CD4-positive, CD25-positive, alpha-beta regulatory T cell (primary cell): ENCODE measurements at regions not wholly inside any gene's neighbourhood (a gene's known extent, or its start where the extent isn't known, plus 50 kb on each side); places are given as distances from the start of the nearest gene placed in this dataset.

ENCODE experiments used
- ATAC-seq, 2 donors: fragments of 150-1000 bp; cut with Tn5 transposase; one replicate each; pipeline ENCODE4 v1.10.0; 2021; ENCODE audit warnings: low read depth in 2 of 2, moderate number of reproducible peaks in 2 of 2, moderate library complexity in 1 of 2
- DNase-seq, 3 donors: peaks; one replicate each; pipeline versions ENCODE4 v3.0.0 to v3.0.0-alpha.2; 2012 to 2022; ENCODE audit warnings: mixed read lengths in 1 of 3
- H3K27ac ChIP-seq: one replicate; pipeline ENCODE4 v1.7.0; 2013; ENCODE audit warnings: mild to moderate bottlenecking, low read length; ENCODE audit not compliant: insufficient read depth, poor library complexity, severe bottlenecking
- H3K27me3 ChIP-seq: one replicate; pipeline ENCODE4 v1.7.0; 2013; ENCODE audit warnings: low read length; ENCODE audit not compliant: control insufficient read depth, insufficient read depth
- H3K36me3 ChIP-seq: one replicate; pipeline ENCODE4 v1.7.0; 2013; ENCODE audit warnings: mild to moderate bottlenecking, low read length, moderate library complexity; ENCODE audit not compliant: control insufficient read depth, insufficient read depth
- H3K4me1 ChIP-seq: 2 replicates; pipeline ENCODE4 v1.7.0; 2013; ENCODE audit warnings: mild to moderate bottlenecking, low read length; ENCODE audit not compliant: insufficient read depth, control insufficient read depth, poor library complexity, severe bottlenecking
- H3K4me3 ChIP-seq: one replicate; pipeline ENCODE4 v1.7.0; 2013; ENCODE audit warnings: low read depth, mild to moderate bottlenecking, low read length, moderate library complexity
- H3K9me3 ChIP-seq, 2 experiments: 1 replicate in 1 of 2; 2 replicates in 1 of 2; pipeline ENCODE4 v1.7.0; 2013; ENCODE audit warnings: low read length in 2 of 2, mild to moderate bottlenecking in 1 of 2, moderate library complexity in 1 of 2; ENCODE audit not compliant: control insufficient read depth in 2 of 2
- H3K27ac Mint-ChIP-seq, 3 donors: one replicate each; pipeline ENCODE4 v1.8.0; 2020 to 2022; ENCODE audit warnings: mild to moderate bottlenecking in 3 of 3, mixed read lengths in 3 of 3, moderate library complexity in 2 of 3
- H3K27me3 Mint-ChIP-seq: one replicate; pipeline ENCODE4 v1.8.0; 2022; ENCODE audit warnings: mild to moderate bottlenecking, mixed read lengths
- H3K36me3 Mint-ChIP-seq: one replicate; pipeline ENCODE4 v1.8.0; 2020; ENCODE audit warnings: mixed read lengths
- H3K4me1 Mint-ChIP-seq, 4 donors: one replicate each; pipeline ENCODE4 v1.8.0; 2020 to 2022; ENCODE audit warnings: mixed read lengths in 4 of 4, mild to moderate bottlenecking in 1 of 4
- H3K4me3 Mint-ChIP-seq, 4 donors: one replicate each; pipeline ENCODE4 v1.8.0; 2020 to 2022; ENCODE audit warnings: mild to moderate bottlenecking in 4 of 4, mixed read lengths in 4 of 4, moderate library complexity in 3 of 4
- H3K9me3 Mint-ChIP-seq, 7 donors: one replicate each; pipeline ENCODE4 v1.8.0; 2020 to 2022; ENCODE audit warnings: mixed read lengths in 7 of 7, mild to moderate bottlenecking in 3 of 7, moderate library complexity in 2 of 7

DNA sequence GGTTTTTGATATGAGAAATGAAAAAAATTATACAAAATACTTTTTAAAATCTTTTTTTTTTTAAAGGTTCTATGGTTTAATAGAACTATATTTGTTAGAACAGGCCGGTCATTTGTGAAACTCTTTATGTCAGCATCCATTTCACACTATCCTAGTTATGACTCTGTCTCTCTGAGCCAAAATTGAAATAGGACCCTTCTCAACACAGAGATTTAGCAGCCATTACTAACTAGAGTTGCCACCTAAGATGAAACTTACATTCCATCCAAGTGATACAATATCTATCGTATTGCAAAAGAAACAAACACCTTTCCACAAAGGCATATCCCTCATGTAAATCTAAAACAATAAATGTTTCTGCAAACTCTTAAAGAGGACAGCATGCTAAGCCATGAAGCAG is 249.8 kb downstream of the CDH11 start:
- no peak overlapping the region for H3K4me3 ChIP-seq
- H3K4me3 Mint-ChIP-seq: no peak overlapping the region
- H3K27me3 ChIP-seq: no peaks in the 10 kb centered on the region
- no peaks in the 10 kb centered on the region for H3K4me1 Mint-ChIP-seq
- DNase-seq (no peak), ATAC-seq (no peak)
- H3K27me3 Mint-ChIP-seq: no peaks in the 10 kb centered on the region
- H3K27ac Mint-ChIP-seq: no peak overlapping the region
- H3K4me1 ChIP-seq: no peaks in the 10 kb centered on the region
- peaks cover 3 to 22% (median 6%) of the 10 kb centered on the region in 7 donors for H3K9me3 Mint-ChIP-seq
- H3K27ac ChIP-seq: no peak overlapping the region
- H3K36me3 ChIP-seq: no peaks in the 10 kb centered on the region
- no peaks in the 10 kb centered on the region for H3K9me3 ChIP-seq
- H3K36me3 Mint-ChIP-seq: no peaks in the 10 kb centered on the region

DNA sequence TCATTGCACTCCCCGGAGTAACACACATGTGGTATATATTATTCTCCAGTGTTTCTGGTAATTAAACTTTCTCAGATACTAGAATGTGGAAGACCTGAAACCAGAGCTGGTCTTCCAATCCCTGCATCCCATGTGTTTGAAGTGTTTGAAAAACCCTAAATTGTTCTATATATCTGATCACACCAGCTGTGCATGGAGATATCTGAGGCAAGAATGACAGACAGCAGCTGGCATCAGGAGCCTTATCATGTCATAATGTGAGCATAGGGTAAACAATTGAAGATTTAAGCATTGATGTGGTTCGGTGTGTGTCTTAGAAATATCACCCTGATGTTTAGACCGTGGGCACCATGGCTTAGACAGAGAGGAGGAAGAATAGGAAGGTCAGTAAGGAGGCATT is 251.0 kb downstream of the CDH11 start:
- Histone ChIP-seq H3K4me1 (no peaks in the 10 kb centered on the region), H3K27ac (no peak overlapping the region), H3K4me3 (no peak overlapping the region), H3K36me3 (no peaks in the 10 kb centered on the region), H3K9me3 (no peaks in the 10 kb centered on the region), H3K27me3 (no peaks in the 10 kb centered on the region)
- H3K36me3 Mint-ChIP-seq: no peaks in the 10 kb centered on the region
- no peaks in the 10 kb centered on the region for H3K4me1 Mint-ChIP-seq
- H3K9me3 Mint-ChIP-seq: peaks cover 3 to 20% (median 5%) of the 10 kb centered on the region in 7 donors
- DNase-seq: no peak
- H3K4me3 Mint-ChIP-seq: no peak overlapping the region
- ATAC-seq: no peak
- no peaks in the 10 kb centered on the region for H3K27me3 Mint-ChIP-seq
- no peak overlapping the region for H3K27ac Mint-ChIP-seq

- ATAC-seq (no peak), DNase-seq (no peak)
- H3K27ac Mint-ChIP-seq: no peak overlapping the region
- no peak overlapping the region for H3K4me3 Mint-ChIP-seq
- Histone ChIP-seq H3K4me1 (no peaks in the 10 kb centered on the region), H3K9me3 (peaks cover 0 to 4% of the 10 kb centered on the region in 2 experiments), H3K36me3 (no peaks in the 10 kb centered on the region), H3K4me3 (no peak overlapping the region), H3K27me3 (no peaks in the 10 kb centered on the region), H3K27ac (no peak overlapping the region)
- no peaks in the 10 kb centered on the region for H3K27me3 Mint-ChIP-seq
- H3K4me1 Mint-ChIP-seq: no peaks in the 10 kb centered on the region
- H3K36me3 Mint-ChIP-seq: no peaks in the 10 kb centered on the region
- H3K9me3 Mint-ChIP-seq: peaks cover 3 to 20% (median 5%) of the 10 kb centered on the region in 7 donors
Measured at GRCh38 chr16:64869781-64870180, 252.1 kb downstream of the CDH11 start.

DNA sequence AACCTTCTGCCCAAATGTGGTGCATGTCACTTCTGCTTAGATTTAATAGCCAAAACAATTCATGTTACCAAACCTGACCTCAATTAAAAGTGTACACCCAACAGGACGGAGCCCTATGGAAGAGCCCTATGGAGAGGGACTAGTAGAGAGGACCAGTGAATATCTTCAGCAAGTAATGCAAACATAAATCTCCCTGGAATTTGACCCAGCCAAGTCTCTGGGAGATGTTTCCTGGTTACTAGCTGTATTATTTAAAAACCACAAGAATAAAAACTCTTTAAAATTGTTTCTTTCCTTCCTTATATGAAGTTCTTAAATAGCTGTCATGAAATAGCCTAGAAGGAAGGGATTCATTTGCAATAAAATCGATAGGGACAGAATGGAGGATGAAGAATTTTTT is 255.8 kb downstream of the CDH11 start:
- Mint-ChIP-seq H3K4me1 (no peaks in the 10 kb centered on the region), H3K27ac (no peak overlapping the region), H3K9me3 (peaks cover 3 to 14% (median 6%) of the 10 kb centered on the region in 7 donors), H3K4me3 (no peak overlapping the region), H3K36me3 (no peaks in the 10 kb centered on the region), H3K27me3 (no peaks in the 10 kb centered on the region)
- H3K27me3 ChIP-seq: no peaks in the 10 kb centered on the region
- peaks cover 0 to 4% of the 10 kb centered on the region in 2 experiments for H3K9me3 ChIP-seq
- no peak overlapping the region for H3K4me3 ChIP-seq
- H3K4me1 ChIP-seq: no peaks in the 10 kb centered on the region
- DNase-seq: no peak
- H3K36me3 ChIP-seq: no peaks in the 10 kb centered on the region
- no peak for ATAC-seq
- no peak overlapping the region for H3K27ac ChIP-seq

- H3K9me3 ChIP-seq: peaks cover 0 to 4% of the 10 kb centered on the region in 2 experiments
- Mint-ChIP-seq H3K27me3 (no peaks in the 10 kb centered on the region), H3K36me3 (no peaks in the 10 kb centered on the region), H3K9me3 (peaks cover 3 to 19% (median 6%) of the 10 kb centered on the region in 7 donors), H3K4me1 (no peaks in the 10 kb centered on the region), H3K27ac (no peak overlapping the region), H3K4me3 (no peak overlapping the region)
- no peak overlapping the region for H3K27ac ChIP-seq
- DNase-seq (no peak), ATAC-seq (no peak)
- no peaks in the 10 kb centered on the region for H3K36me3 ChIP-seq
- no peaks in the 10 kb centered on the region for H3K27me3 ChIP-seq
- H3K4me1 ChIP-seq: no peaks in the 10 kb centered on the region
- H3K4me3 ChIP-seq: no peak overlapping the region
Measured at GRCh38 chr16:64865069-64865696, 256.7 kb downstream of the CDH11 start.

- H3K27ac ChIP-seq: no peak overlapping the region
- Mint-ChIP-seq H3K9me3 (peaks cover 2 to 22% (median 7%) of the 10 kb centered on the region in 7 donors), H3K27me3 (no peaks in the 10 kb centered on the region), H3K4me3 (no peak overlapping the region), H3K4me1 (no peaks in the 10 kb centered on the region), H3K27ac (no peak overlapping the region), H3K36me3 (no peaks in the 10 kb centered on the region)
- H3K9me3 ChIP-seq: peaks cover 0 to 4% of the 10 kb centered on the region in 2 experiments
- H3K4me3 ChIP-seq: no peak overlapping the region
- no peak for ATAC-seq
- DNase-seq: no peak
- no peaks in the 10 kb centered on the region for H3K36me3 ChIP-seq
- H3K4me1 ChIP-seq: no peaks in the 10 kb centered on the region
- H3K27me3 ChIP-seq: no peaks in the 10 kb centered on the region
Measured at GRCh38 chr16:64864232-64864809, 257.5 kb downstream of the CDH11 start.

- Histone ChIP-seq H3K4me1 (no peaks in the 10 kb centered on the region), H3K27me3 (no peaks in the 10 kb centered on the region), H3K4me3 (no peak overlapping the region), H3K36me3 (no peaks in the 10 kb centered on the region), H3K9me3 (peaks cover 0 to 6% of the 10 kb centered on the region in 2 experiments), H3K27ac (no peak overlapping the region)
- DNase-seq (no peak), ATAC-seq (no peak)
- no peaks in the 10 kb centered on the region for H3K36me3 Mint-ChIP-seq
- peaks cover 4 to 30% (median 9%) of the 10 kb centered on the region in 7 donors for H3K9me3 Mint-ChIP-seq
- no peaks in the 10 kb centered on the region for H3K4me1 Mint-ChIP-seq
- H3K27ac Mint-ChIP-seq: no peak overlapping the region
- no peak overlapping the region for H3K4me3 Mint-ChIP-seq
- no peaks in the 10 kb centered on the region for H3K27me3 Mint-ChIP-seq
Measured at GRCh38 chr16:64858076-64858475, 263.8 kb downstream of the CDH11 start.

- H3K36me3 Mint-ChIP-seq: no peaks in the 10 kb centered on the region
- Histone ChIP-seq H3K4me3 (no peak overlapping the region), H3K27me3 (no peaks in the 10 kb centered on the region), H3K4me1 (no peaks in the 10 kb centered on the region), H3K27ac (no peak overlapping the region), H3K36me3 (no peaks in the 10 kb centered on the region), H3K9me3 (peaks cover 0 to 6% of the 10 kb centered on the region in 2 experiments)
- no peak overlapping the region for H3K4me3 Mint-ChIP-seq
- no peak overlapping the region for H3K27ac Mint-ChIP-seq
- DNase-seq (no peak), ATAC-seq (no peak)
- no peaks in the 10 kb centered on the region for H3K27me3 Mint-ChIP-seq
- H3K4me1 Mint-ChIP-seq: no peaks in the 10 kb centered on the region
- peaks cover 4 to 30% (median 9%) of the 10 kb centered on the region in 7 donors for H3K9me3 Mint-ChIP-seq
Measured at GRCh38 chr16:64857411-64857810, 264.5 kb downstream of the CDH11 start.
